ENCODE measurements at regions not wholly inside any gene's neighbourhood (a gene's known extent, or its start where the extent isn't known, plus 50 kb on each side); places are given as distances from the start of the nearest gene placed in this dataset.

GRCh38 chr21:31500071-31500470 is 156.0 kb upstream of the TIAM1 start:
- no peak for DNase-seq (ENCODE audit: low spot score)

DNA sequence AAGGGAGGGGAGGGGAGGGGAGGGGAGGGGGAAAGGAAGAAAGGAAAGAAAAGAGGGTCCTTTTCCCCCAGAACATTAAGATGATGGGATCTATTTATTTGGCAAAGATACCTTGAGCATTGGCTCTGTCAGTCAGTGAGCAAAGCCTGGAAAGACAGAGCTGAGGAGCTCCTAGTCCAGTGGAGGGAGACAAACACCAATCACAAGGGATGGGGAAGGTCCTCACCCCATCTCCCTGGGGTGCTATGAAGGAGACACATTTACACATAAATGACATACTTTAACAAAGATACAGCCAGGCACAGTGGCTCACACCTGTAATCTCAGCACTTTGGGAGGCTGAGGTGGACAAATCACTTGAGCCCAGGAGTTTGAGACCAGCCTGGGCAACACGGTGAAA is 154.9 kb upstream of the TIAM1 start:
- DNase-seq (ENCODE audit: low spot score), result no peak

GRCh38 chr21:31497914-31498313 is 153.9 kb upstream of the TIAM1 start:
- DNase-seq (ENCODE audit: low spot score), result no peak

DNA sequence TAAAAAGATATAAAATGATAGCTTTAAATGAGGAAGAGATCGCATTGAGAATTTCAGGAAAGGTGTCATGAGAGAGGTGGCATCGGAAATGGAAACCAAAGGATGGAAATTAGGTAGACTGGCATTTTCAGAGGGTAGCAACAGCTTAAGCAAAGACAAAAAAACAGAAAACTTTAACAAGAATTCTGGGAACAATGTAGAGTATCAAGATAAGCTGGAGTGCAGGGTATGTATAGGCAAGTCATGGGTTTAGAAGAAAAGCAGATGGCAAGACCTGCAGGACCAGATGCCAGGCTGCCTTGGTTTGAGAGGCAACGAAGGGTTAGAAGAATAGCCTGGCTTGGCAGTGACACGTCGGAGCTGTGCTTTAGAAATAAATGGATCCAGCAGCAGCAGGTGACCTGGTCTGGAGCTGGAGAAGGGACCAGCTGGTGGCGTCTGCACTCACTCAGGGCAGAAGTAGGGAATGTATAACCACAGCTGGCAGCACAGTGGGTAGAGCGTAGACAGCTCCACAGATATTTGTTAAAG is 149.4 kb upstream of the TIAM1 start:
- DNase-seq (ENCODE audit: low spot score), result no peak

DNA sequence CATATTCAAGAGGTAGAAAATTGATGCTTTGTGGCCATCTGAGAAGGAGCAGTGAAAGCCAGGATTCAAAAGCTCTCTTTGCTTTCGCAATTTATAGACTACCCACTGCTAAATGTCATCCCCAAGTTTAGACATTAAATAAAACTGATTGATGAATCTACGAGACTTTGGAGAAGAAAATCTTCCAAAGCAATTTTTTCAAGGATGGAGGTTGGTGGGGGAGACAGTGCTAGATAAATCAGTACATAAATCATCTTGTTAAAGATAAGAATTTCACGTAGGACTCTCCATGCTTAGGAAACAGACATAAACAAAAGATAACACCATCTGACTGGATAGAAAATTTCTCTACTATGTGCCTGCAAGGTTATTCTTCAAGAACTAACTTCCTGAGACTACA is 147.6 kb upstream of the TIAM1 start:
- no peak for DNase-seq (ENCODE audit: low spot score)

DNA sequence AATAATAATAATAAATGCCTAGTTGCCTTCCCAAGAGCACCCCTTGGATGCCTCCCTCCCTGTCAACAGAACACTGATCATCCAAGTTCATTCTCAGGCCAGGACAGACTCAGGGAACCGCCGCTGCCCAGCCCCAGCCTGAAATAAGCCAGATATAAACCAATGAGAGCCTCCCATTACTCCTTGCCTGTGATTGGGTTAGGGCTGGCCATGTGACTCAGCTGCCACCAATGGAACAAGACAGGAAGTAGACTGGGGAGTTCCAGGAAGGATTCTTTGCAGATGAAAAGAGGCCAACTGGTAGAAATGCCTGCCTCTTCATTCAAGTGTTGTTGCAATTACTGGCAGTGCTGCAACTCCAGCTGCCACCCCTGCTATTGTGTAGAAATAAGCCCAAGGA is 146.4 kb upstream of the TIAM1 start:
- no peak for DNase-seq (ENCODE audit: low spot score)

- DNase-seq (ENCODE audit: low spot score), result no peak
Observed at GRCh38 chr21:31489726-31490125, 145.7 kb upstream of the TIAM1 start.

GRCh38 chr21:31489014-31489413 is 145.0 kb upstream of the TIAM1 start:
- DNase-seq (ENCODE audit: low spot score), result no peak

DNA sequence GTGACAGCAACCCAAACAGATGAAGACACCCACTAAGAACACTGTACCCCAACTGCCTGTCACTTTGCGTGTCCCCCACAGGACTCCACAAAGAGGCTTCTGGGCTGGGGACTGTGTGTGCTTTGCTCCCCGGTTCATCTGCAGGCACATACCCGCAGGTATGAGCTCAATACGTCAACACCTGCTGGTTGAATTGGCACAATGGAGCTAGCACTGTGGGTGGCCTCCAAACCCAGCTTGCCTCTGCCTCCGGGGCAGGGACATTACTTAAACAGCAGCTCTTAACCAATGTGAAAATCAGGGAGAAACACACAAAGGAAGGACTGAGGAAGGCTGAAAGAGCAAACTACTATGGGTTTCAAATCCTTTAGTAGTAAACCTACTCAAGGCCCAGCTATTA is 140.2 kb upstream of the TIAM1 start:
- DNase-seq (ENCODE audit: low spot score), result no peak

GRCh38 chr21:31483146-31483545 is 139.1 kb upstream of the TIAM1 start:
- no peak for DNase-seq (ENCODE audit: low spot score)

GRCh38 chr21:31482460-31482859 is 138.4 kb upstream of the TIAM1 start:
- no peak for DNase-seq (ENCODE audit: low spot score)

DNA sequence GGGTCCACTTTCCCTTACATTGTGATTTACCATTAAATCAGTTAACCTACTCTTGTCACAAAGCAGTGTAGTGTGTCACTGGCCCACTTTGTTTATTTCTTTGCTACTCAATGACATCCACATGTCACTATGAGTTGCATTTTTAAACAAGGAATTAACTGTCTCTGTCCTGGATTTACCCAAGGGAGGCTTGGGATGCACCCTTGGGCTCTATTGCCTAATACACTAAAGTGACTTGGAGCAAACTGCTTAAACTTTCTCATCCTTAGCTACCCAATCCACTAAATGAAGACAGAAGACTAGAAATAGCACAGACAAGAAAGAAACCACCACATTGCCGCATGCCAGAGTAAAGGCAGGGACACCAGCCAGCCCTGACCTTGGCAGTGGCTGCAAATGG is 136.2 kb upstream of the TIAM1 start:
- DNase-seq (ENCODE audit: low spot score), result no peak

DNA sequence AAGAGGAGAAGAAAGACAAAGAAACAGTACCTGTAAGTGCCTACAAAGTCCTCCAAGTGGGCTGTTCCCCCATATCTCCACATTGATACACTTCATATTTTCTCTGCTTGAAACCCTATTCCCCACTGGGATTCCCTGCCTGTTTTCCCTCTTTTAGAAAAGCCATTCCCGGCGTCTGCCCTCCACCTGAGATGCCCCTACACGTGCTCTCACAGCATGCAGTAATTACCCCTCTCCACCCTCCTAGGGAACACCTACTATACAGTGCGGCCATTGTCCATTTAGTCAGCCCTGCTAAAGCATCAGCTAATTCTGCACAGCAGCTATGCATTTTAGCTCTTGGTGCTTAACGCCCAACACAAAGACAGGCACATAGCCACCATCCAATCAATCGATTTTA is 135.7 kb upstream of the TIAM1 start:
- DNase-seq (ENCODE audit: low spot score), result no peak

DNA sequence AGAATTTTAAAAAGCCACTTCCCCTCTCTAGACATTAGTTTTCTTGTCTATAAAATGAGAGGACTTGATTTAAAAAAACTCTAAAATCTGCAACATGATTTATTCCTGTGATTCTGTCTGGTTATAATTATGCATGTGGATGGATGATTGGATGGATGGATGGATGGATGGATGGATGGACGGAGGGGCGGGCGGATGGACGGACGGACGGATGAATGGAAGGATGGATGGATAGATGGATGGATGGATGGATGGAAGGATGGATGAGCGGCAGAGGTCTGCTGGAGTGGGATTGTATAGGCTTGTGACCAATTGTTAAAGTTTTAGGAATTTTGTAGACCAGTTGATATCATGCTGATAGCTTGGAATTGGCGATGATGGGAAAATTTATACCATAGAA is 135.2 kb upstream of the TIAM1 start:
- no peak for DNase-seq (ENCODE audit: low spot score)

- DNase-seq (ENCODE audit: low spot score), result no peak
Observed at GRCh38 chr21:31476263-31477022, 132.4 kb upstream of the TIAM1 start.

GRCh38 chr21:31475223-31475622 is 131.2 kb upstream of the TIAM1 start:
- DNase-seq (ENCODE audit: low spot score), result no peak

GRCh38 chr21:31473685-31474345 is 129.8 kb upstream of the TIAM1 start:
- no peak for DNase-seq (ENCODE audit: low spot score)

DNA sequence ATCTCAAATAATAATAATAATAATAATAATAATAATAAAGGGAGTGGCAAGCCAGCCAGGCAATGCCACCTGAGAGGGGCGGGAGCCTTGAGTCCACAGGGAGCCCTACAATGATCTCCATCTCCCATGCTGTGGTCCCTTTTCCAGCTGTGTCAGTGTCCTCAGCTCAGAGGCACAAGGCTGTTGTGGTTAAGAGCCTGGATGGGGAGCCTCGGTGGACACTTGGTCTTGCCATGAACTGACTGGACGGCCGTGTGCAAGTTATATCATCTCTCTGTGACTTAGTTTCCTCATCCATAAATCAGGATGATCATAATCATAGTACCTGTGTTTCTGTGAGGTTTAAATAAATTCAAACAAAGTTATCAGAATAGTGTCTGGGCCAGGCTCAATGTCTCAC is 127.8 kb upstream of the TIAM1 start:
- DNase-seq (ENCODE audit: low spot score), result no peak

GRCh38 chr21:31470896-31471694 is 127.0 kb upstream of the TIAM1 start:
- DNase-seq (ENCODE audit: low spot score), result no peak

DNA sequence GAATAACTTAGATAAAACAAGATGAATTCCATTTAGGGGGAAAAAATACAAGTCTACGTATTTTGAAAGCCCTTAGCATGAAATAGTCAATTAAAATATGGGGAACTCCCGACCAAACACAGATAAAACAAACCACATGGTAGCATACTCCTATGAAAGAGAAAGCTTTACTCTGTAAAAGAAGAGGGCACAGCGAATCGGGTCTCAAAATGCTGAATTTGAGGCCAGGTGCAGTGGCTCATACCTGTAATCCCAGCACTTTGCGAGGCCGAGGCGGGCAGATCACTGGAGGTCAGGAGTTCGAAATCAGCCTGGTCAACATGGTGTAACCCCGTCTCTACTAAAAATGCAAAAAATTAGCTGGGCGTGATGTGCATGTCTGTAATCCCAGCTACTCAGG is 116.9 kb upstream of the TIAM1 start:
- DNase-seq (ENCODE audit: low spot score), result no peak

- no peak for DNase-seq (ENCODE audit: low spot score)
Observed at GRCh38 chr21:31459457-31459856, 115.4 kb upstream of the TIAM1 start.

GRCh38 chr21:31457675-31458074 is 113.6 kb upstream of the TIAM1 start:
- DNase-seq (ENCODE audit: low spot score), result no peak

DNA sequence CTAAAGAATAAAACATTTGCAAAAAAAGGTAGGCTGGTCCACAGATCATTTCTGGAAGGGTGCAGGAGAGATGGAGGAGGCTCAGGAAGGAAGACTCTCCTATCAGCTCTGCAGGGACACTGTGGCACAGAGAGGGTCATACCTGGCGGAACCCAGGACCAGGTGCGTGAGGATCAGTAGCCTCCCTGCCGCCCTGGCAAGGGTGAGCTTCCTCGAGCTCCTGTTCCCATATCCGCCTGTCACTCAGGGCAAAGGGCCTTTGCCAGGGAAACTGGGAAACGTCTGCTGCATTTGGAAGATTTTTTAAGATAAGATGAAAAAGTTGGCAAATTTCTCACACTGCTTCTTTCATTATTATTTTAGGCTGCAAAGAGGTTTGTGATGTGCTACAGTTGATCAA is 112.1 kb upstream of the TIAM1 start:
- DNase-seq (ENCODE audit: low spot score), result no peak
